Fibroblast of lung (primary cell): ENCODE measurements at regions not wholly inside any gene's neighbourhood (a gene's known extent, or its start where the extent isn't known, plus 50 kb on each side); places are given as distances from the start of the nearest gene placed in this dataset.

Experiments
- DNase-seq, 2 donors: peaks; one replicate each; pipeline versions ENCODE4 v3.0.0 to v3.0.0-alpha.2; 2010; ENCODE audit warnings: low read depth in 2 of 2
- H2AFZ ChIP-seq: 2 replicates; pipeline ENCODE4 v1.5.1; 2012; ENCODE audit warnings: low read length, control low read depth, inconsistent platforms
- H3K27ac ChIP-seq: 2 replicates; pipeline ENCODE4 v1.5.1; 2011; ENCODE audit warnings: low read length, control low read depth; ENCODE audit not compliant: insufficient read depth
- H3K27me3 ChIP-seq: 2 replicates; pipeline ENCODE4 v1.5.1; 2011; ENCODE audit warnings: mild to moderate bottlenecking, low read length; ENCODE audit not compliant: control insufficient read depth, insufficient read depth
- H3K36me3 ChIP-seq: 2 replicates; pipeline ENCODE4 v1.5.1; 2011; ENCODE audit warnings: low read length; ENCODE audit not compliant: control insufficient read depth, insufficient read depth
- H3K4me1 ChIP-seq: 2 replicates; pipeline ENCODE4 v1.5.1; 2011; ENCODE audit warnings: low read length; ENCODE audit not compliant: control insufficient read depth, insufficient read depth; ENCODE audit errors: extremely low read depth
- H3K4me2 ChIP-seq: 2 replicates; pipeline ENCODE4 v1.5.1; 2011; ENCODE audit warnings: low read length, control low read depth; ENCODE audit not compliant: insufficient read depth; ENCODE audit errors: extremely low read depth
- H3K4me3 ChIP-seq, 4 experiments: fragments of 200-600 bp in 1 of 4; sonication (generic) in 1 of 4; replicated peaks in 1 of 4; 2 replicates each; pipeline ENCODE4 v1.5.1; 2011 to 2016; ENCODE audit warnings: low read length in 4 of 4, low read depth in 3 of 4, mild to moderate bottlenecking in 3 of 4, control low read depth in 2 of 4, inconsistent platforms in 1 of 4, mixed read lengths in 1 of 4; ENCODE audit not compliant: insufficient read depth in 1 of 4; ENCODE audit errors: control extremely low read depth in 1 of 4
- H3K79me2 ChIP-seq: 2 replicates; pipeline ENCODE4 v1.5.1; 2012; ENCODE audit warnings: mild to moderate bottlenecking, low read length, inconsistent platforms; ENCODE audit not compliant: control insufficient read depth, insufficient read depth
- H3K9ac ChIP-seq: 2 replicates; pipeline ENCODE4 v1.5.1; 2011; ENCODE audit warnings: mild to moderate bottlenecking, low read length, control low read depth; ENCODE audit not compliant: insufficient read depth
- H3K9me3 ChIP-seq: 2 replicates; pipeline ENCODE4 v1.5.1; 2012; ENCODE audit warnings: low read depth, low read length; ENCODE audit not compliant: control insufficient read depth, insufficient read depth
- H4K20me1 ChIP-seq: 2 replicates; pipeline ENCODE4 v1.5.1; 2011; ENCODE audit warnings: low read length; ENCODE audit not compliant: control insufficient read depth, insufficient read depth; ENCODE audit errors: extremely low read depth
- EZH2 ChIP-seq: IDR thresholded peaks from 2 replicates; pipeline ENCODE4 v1.5.1; 2012; ENCODE audit warnings: low read length, control low read depth, mild to moderate bottlenecking; ENCODE audit errors: missing control alignments
- TF ChIP-seq, protein P1 (sequence below), 2 donors: IDR thresholded peaks in 1 of 2; conservative IDR thresholded peaks in 1 of 2; 1 replicate in 1 of 2; 2 replicates in 1 of 2; pipeline ENCODE4 v1.5.1; 2011 to 2012; ENCODE audit warnings: low read length in 2 of 2, control low read depth in 1 of 2, inconsistent platforms in 1 of 2, low read depth in 1 of 2, mild to moderate bottlenecking in 1 of 2

DNA sequence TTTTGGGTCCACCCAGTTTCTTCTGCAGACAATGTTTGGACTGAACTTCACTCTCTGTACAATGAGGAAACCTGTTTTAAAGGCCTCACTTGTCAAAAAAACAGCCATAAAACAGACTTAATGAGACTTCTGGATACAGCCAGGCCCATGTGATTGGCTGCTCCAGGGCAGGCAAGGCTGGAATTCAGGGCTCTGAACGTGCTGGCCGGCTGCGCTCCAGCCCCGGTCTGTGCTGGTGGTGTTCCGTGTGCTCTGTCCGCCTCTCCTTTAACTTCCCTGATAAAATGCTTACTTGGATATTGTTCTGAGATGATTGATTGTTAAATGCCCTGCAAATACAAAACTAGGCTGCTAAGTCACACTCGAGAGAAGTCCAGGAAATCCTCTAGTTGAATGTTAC, 131.2 kb upstream of the KLF4 start:
- Histone ChIP-seq H3K79me2 (no peaks in the 10 kb centered on the region), H3K27ac (no peak overlapping the region), H3K9ac (no peak overlapping the region), H3K36me3 (no peaks in the 10 kb centered on the region), H3K9me3 (no peaks in the 10 kb centered on the region), H2AFZ (no peak overlapping the region), H3K4me2 (no peak overlapping the region), H3K4me1 (no peaks in the 10 kb centered on the region), H3K4me3 (no peak overlapping the region), H3K27me3 (no peaks in the 10 kb centered on the region), H4K20me1 (no peaks in the 10 kb centered on the region)
- no peak for DNase-seq
- TF ChIP-seq, protein P1, sequence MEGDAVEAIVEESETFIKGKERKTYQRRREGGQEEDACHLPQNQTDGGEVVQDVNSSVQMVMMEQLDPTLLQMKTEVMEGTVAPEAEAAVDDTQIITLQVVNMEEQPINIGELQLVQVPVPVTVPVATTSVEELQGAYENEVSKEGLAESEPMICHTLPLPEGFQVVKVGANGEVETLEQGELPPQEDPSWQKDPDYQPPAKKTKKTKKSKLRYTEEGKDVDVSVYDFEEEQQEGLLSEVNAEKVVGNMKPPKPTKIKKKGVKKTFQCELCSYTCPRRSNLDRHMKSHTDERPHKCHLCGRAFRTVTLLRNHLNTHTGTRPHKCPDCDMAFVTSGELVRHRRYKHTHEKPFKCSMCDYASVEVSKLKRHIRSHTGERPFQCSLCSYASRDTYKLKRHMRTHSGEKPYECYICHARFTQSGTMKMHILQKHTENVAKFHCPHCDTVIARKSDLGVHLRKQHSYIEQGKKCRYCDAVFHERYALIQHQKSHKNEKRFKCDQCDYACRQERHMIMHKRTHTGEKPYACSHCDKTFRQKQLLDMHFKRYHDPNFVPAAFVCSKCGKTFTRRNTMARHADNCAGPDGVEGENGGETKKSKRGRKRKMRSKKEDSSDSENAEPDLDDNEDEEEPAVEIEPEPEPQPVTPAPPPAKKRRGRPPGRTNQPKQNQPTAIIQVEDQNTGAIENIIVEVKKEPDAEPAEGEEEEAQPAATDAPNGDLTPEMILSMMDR (conservative IDR thresholded peaks at IDR 0.05 in 1 of 2, IDR thresholded peaks at IDR 0.05 in 1 of 2; ENCODE audit: low read depth in 1 of 2, low read length in 2 of 2): no peak
- no peak for TF ChIP-seq EZH2

DNA sequence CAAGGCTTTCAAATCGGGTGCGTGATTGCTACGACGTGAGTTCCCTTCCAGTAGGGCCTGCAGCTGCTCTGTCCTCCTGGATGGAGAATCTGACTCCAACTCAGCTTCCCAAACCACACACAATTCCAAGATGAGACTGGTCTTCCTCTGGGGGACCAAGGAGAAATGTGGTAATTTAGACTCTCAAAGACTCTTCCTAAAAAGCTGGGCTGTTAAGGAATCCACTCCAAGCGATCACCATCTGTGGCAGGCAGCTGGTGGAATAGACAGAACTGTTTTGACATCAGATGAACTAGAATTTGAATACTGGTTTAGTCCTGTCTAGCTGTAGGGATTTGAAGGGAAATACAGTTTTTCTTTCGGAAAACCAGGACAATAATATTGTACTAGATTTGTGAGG, 130.7 kb upstream of the KLF4 start:
- DNase-seq: no peak
- TF ChIP-seq, protein P1 (conservative IDR thresholded peaks at IDR 0.05 in 1 of 2, IDR thresholded peaks at IDR 0.05 in 1 of 2; ENCODE audit: low read depth in 1 of 2, low read length in 2 of 2): no peak
- no peak for TF ChIP-seq EZH2
- no peaks in the 10 kb centered on the region for H3K27me3 ChIP-seq
- no peaks in the 10 kb centered on the region for H3K9me3 ChIP-seq
- no peak overlapping the region for H3K27ac ChIP-seq
- H2AFZ ChIP-seq: no peak overlapping the region
- H3K4me3 ChIP-seq: no peak overlapping the region
- H3K4me2 ChIP-seq: no peak overlapping the region
- H3K4me1 ChIP-seq: no peaks in the 10 kb centered on the region
- H3K36me3 ChIP-seq: no peaks in the 10 kb centered on the region
- no peak overlapping the region for H3K9ac ChIP-seq
- H3K79me2 ChIP-seq: no peaks in the 10 kb centered on the region
- H4K20me1 ChIP-seq: no peaks in the 10 kb centered on the region

DNA sequence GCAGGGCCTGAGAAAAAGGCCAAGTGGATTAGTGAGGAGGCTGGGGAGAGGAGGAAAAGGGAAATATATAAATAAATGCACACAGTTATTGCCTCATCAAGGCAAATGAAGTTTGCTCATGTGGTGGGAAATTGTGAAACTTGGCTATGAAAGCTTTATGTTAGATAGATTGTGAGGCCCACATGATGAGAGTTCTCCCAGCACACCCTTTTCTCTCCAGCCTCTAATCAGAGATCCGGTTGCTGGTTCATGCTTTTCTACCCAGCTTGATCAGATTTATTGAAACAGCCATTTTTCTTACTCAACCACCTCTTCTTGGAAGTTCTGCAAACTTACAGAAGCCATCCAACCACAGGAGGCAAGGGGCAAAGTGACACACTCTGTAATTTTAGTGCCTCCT, 125.8 kb upstream of the KLF4 start:
- TF ChIP-seq EZH2: no peak
- TF ChIP-seq, protein P1 (conservative IDR thresholded peaks at IDR 0.05 in 1 of 2, IDR thresholded peaks at IDR 0.05 in 1 of 2; ENCODE audit: low read depth in 1 of 2, low read length in 2 of 2): no peak
- H3K4me3 ChIP-seq: no peak overlapping the region
- no peak overlapping the region for H3K9ac ChIP-seq
- H3K9me3 ChIP-seq: no peaks in the 10 kb centered on the region
- peak in 1 of 2 donors; percentile 85 for DNase-seq
- no peaks in the 10 kb centered on the region for H3K36me3 ChIP-seq
- H3K27me3 ChIP-seq: no peaks in the 10 kb centered on the region
- no peak overlapping the region for H3K4me2 ChIP-seq
- H3K4me1 ChIP-seq: no peaks in the 10 kb centered on the region
- H3K27ac ChIP-seq: no peak overlapping the region
- H4K20me1 ChIP-seq: no peaks in the 10 kb centered on the region
- H2AFZ ChIP-seq: no peak overlapping the region
- H3K79me2 ChIP-seq: no peaks in the 10 kb centered on the region
